Urothelium cell line (cell line): ENCODE measurements at regions not wholly inside any gene's neighbourhood (a gene's known extent, or its start where the extent isn't known, plus 50 kb on each side); places are given as distances from the start of the nearest gene placed in this dataset.
A peak's percentile ranks its signal among the peaks of the same experiment; 100 is the strongest.

ENCODE experiments used
- DNase-seq: peaks from one replicate; pipeline ENCODE4 v3.0.0; 2011; ENCODE audit warnings: low spot score, mixed read lengths
- FAIRE-seq: peaks from 2 replicates; lab custom pipeline; 2011; peaks lifted over from hg19 to GRCh38; lab: Jason Lieb, UNC

GRCh38 chr3:119091936-119092677 lies 53.9 kb upstream of the TEX55 start:
- no peak for FAIRE-seq

GRCh38 chr3:119087799-119088198 lies 53.2 kb upstream of the IGSF11 start:
- no peak for DNase-seq
- FAIRE-seq, result no peak

More at GRCh38 chr3:119091936-119092677, 53.9 kb upstream of the TEX55 start:
- DNase-seq, result no peak

- DNase-seq, result no peak
- FAIRE-seq, result peak; percentile 50
Observed at GRCh38 chr3:119085070-119085439, 50.4 kb upstream of the IGSF11 start.

GRCh38 chr3:119084371-119085069 lies 49.9 kb upstream of the IGSF11 start:
- DNase-seq, result peak; percentile 72
- no peak for FAIRE-seq
